ENCODE measurements at regions not wholly inside any gene's neighbourhood (a gene's known extent, or its start where the extent isn't known, plus 50 kb on each side); places are given as distances from the start of the nearest gene placed in this dataset.

- no peak overlapping the region for H3K4me3 ChIP-seq (replicated peaks in 1 of 4; ENCODE audit: control extremely low read depth in 1 of 4, insufficient read depth in 1 of 4, low read depth in 3 of 4, low read length in 4 of 4)
- H3K4me1 ChIP-seq (ENCODE audit: control insufficient read depth, extremely low read depth, insufficient read depth, low read length), result no peaks in the 10 kb centered on the region
- no peaks in the 10 kb centered on the region for H3K9me3 ChIP-seq (ENCODE audit: control insufficient read depth, insufficient read depth, low read depth, low read length)
- no peaks in the 10 kb centered on the region for H3K36me3 ChIP-seq (ENCODE audit: control insufficient read depth, insufficient read depth, low read length)
- no peak overlapping the region for H2AFZ ChIP-seq (ENCODE audit: low read length)
- H4K20me1 ChIP-seq (ENCODE audit: control insufficient read depth, extremely low read depth, insufficient read depth, low read length), result no peaks in the 10 kb centered on the region
- no peaks in the 10 kb centered on the region for H3K79me2 ChIP-seq (ENCODE audit: control insufficient read depth, insufficient read depth, low read length)
- no peak overlapping the region for H3K9ac ChIP-seq (ENCODE audit: insufficient read depth, low read length)
- H3K27ac ChIP-seq (ENCODE audit: insufficient read depth, low read length), result no peak overlapping the region
- H3K4me2 ChIP-seq (ENCODE audit: extremely low read depth, insufficient read depth, low read length), result no peak overlapping the region
- no peak for TF ChIP-seq CTCF (conservative IDR thresholded peaks at IDR 0.05 in 1 of 2, IDR thresholded peaks at IDR 0.05 in 1 of 2; ENCODE audit: low read depth in 1 of 2, low read length in 2 of 2)
- TF ChIP-seq EZH2 (IDR thresholded peaks at IDR 0.05; ENCODE audit: low read length, missing control alignments), result no peak
- H3K27me3 ChIP-seq (ENCODE audit: control insufficient read depth, insufficient read depth, low read length), result no peaks in the 10 kb centered on the region
- DNase-seq (ENCODE audit: low read depth in 2 of 2), result no peak
These were observed 233.1 kb downstream of the POU4F1 start for GRCh38 chr13:78370231-78370630.

- H3K79me2 ChIP-seq (ENCODE audit: control insufficient read depth, insufficient read depth, low read length), result no peaks in the 10 kb centered on the region
- H3K4me2 ChIP-seq (ENCODE audit: extremely low read depth, insufficient read depth, low read length), result no peak overlapping the region
- no peak overlapping the region for H3K9ac ChIP-seq (ENCODE audit: insufficient read depth, low read length)
- H3K36me3 ChIP-seq (ENCODE audit: control insufficient read depth, insufficient read depth, low read length), result no peaks in the 10 kb centered on the region
- H3K27me3 ChIP-seq (ENCODE audit: control insufficient read depth, insufficient read depth, low read length), result no peaks in the 10 kb centered on the region
- TF ChIP-seq EZH2 (IDR thresholded peaks at IDR 0.05; ENCODE audit: low read length, missing control alignments), result no peak
- no peak for TF ChIP-seq CTCF (conservative IDR thresholded peaks at IDR 0.05 in 1 of 2, IDR thresholded peaks at IDR 0.05 in 1 of 2; ENCODE audit: low read depth in 1 of 2, low read length in 2 of 2)
- H4K20me1 ChIP-seq (ENCODE audit: control insufficient read depth, extremely low read depth, insufficient read depth, low read length), result no peaks in the 10 kb centered on the region
- H3K27ac ChIP-seq (ENCODE audit: insufficient read depth, low read length), result no peak overlapping the region
- no peak for DNase-seq (ENCODE audit: low read depth in 2 of 2)
- H3K9me3 ChIP-seq (ENCODE audit: control insufficient read depth, insufficient read depth, low read depth, low read length), result no peaks in the 10 kb centered on the region
- H3K4me1 ChIP-seq (ENCODE audit: control insufficient read depth, extremely low read depth, insufficient read depth, low read length), result no peaks in the 10 kb centered on the region
- no peak overlapping the region for H2AFZ ChIP-seq (ENCODE audit: low read length)
- H3K4me3 ChIP-seq (replicated peaks in 1 of 4; ENCODE audit: control extremely low read depth in 1 of 4, insufficient read depth in 1 of 4, low read depth in 3 of 4, low read length in 4 of 4), result no peak overlapping the region
These were observed 238.6 kb downstream of the POU4F1 start for GRCh38 chr13:78364711-78365110.

GRCh38 chr13:78341032-78341431 lies 262.3 kb downstream of the POU4F1 start:
- Histone ChIP-seq H3K27ac (ENCODE audit: insufficient read depth, low read length) (no peak overlapping the region), H3K27me3 (ENCODE audit: control insufficient read depth, insufficient read depth, low read length) (no peaks in the 10 kb centered on the region), H2AFZ (ENCODE audit: low read length) (no peak overlapping the region), H3K4me3 (replicated peaks in 1 of 4; ENCODE audit: control extremely low read depth in 1 of 4, insufficient read depth in 1 of 4, low read depth in 3 of 4, low read length in 4 of 4) (no peak overlapping the region), H4K20me1 (ENCODE audit: control insufficient read depth, extremely low read depth, insufficient read depth, low read length) (no peaks in the 10 kb centered on the region), H3K36me3 (ENCODE audit: control insufficient read depth, insufficient read depth, low read length) (no peaks in the 10 kb centered on the region), H3K79me2 (ENCODE audit: control insufficient read depth, insufficient read depth, low read length) (no peaks in the 10 kb centered on the region), H3K4me1 (ENCODE audit: control insufficient read depth, extremely low read depth, insufficient read depth, low read length) (no peaks in the 10 kb centered on the region), H3K4me2 (ENCODE audit: extremely low read depth, insufficient read depth, low read length) (no peak overlapping the region), H3K9ac (ENCODE audit: insufficient read depth, low read length) (no peak overlapping the region), H3K9me3 (ENCODE audit: control insufficient read depth, insufficient read depth, low read depth, low read length) (no peaks in the 10 kb centered on the region)
- no peak for DNase-seq (ENCODE audit: low read depth in 2 of 2)
- TF ChIP-seq CTCF (conservative IDR thresholded peaks at IDR 0.05 in 1 of 2, IDR thresholded peaks at IDR 0.05 in 1 of 2; ENCODE audit: low read depth in 1 of 2, low read length in 2 of 2) (no peak), EZH2 (IDR thresholded peaks at IDR 0.05; ENCODE audit: low read length, missing control alignments) (no peak)

Measured in fibroblast of lung (primary cell).